ENCODE measurements at regions not wholly inside any gene's neighbourhood (a gene's known extent, or its start where the extent isn't known, plus 50 kb on each side); places are given as distances from the start of the nearest gene placed in this dataset.

GRCh38 chr4:166293556-166293955 is 420.5 kb downstream of the TLL1 start:
- Mint-ChIP-seq H3K4me1 (ENCODE audit: low read depth, unreplicated experiment) (no peaks in the 10 kb centered on the region), H3K27me3 (ENCODE audit: insufficient read depth, unreplicated experiment) (no peaks in the 10 kb centered on the region), H3K4me3 (ENCODE audit: unreplicated experiment) (no peak overlapping the region), H3K36me3 (ENCODE audit: insufficient read depth, unreplicated experiment) (no peaks in the 10 kb centered on the region), H3K9me3 (ENCODE audit: unreplicated experiment) (no peaks in the 10 kb centered on the region), H3K27ac (ENCODE audit: unreplicated experiment) (no peak overlapping the region)
- H3K4me1 ChIP-seq, result no peaks in the 10 kb centered on the region
- H3K4me3 ChIP-seq (ENCODE audit: low read depth, low read length), result no peak overlapping the region
- no TSS peak for BruUV-seq (replicated peaks)
- H3K36me3 ChIP-seq (ENCODE audit: control insufficient read depth, insufficient read depth, low read length), result no peaks in the 10 kb centered on the region
- ChIA-PET POLR2A (no interaction called here), CTCF (no interaction called here)
- no peaks in the 10 kb centered on the region for H3K27me3 ChIP-seq (replicated peaks; ENCODE audit: control insufficient read depth, insufficient read depth, low read length)
- H3K9me3 ChIP-seq, result no peaks in the 10 kb centered on the region
- intact Hi-C loops (cut with micrococcal nuclease; ENCODE audit: unreplicated experiment), result no loop called here
- no peak for DNase-seq
- TF ChIP-seq, protein P1, sequence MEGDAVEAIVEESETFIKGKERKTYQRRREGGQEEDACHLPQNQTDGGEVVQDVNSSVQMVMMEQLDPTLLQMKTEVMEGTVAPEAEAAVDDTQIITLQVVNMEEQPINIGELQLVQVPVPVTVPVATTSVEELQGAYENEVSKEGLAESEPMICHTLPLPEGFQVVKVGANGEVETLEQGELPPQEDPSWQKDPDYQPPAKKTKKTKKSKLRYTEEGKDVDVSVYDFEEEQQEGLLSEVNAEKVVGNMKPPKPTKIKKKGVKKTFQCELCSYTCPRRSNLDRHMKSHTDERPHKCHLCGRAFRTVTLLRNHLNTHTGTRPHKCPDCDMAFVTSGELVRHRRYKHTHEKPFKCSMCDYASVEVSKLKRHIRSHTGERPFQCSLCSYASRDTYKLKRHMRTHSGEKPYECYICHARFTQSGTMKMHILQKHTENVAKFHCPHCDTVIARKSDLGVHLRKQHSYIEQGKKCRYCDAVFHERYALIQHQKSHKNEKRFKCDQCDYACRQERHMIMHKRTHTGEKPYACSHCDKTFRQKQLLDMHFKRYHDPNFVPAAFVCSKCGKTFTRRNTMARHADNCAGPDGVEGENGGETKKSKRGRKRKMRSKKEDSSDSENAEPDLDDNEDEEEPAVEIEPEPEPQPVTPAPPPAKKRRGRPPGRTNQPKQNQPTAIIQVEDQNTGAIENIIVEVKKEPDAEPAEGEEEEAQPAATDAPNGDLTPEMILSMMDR (IDR thresholded peaks at IDR 0.05; ENCODE audit: insufficient read depth in 1 of 2, low read depth in 1 of 2, low read length in 1 of 2, severe bottlenecking in 1 of 2, unreplicated experiment in 1 of 2), result no peak

- POLR2A ChIA-PET, result no interaction called here
- Mint-ChIP-seq H3K36me3 (ENCODE audit: insufficient read depth, unreplicated experiment) (no peaks in the 10 kb centered on the region), H3K9me3 (ENCODE audit: unreplicated experiment) (no peaks in the 10 kb centered on the region), H3K27ac (ENCODE audit: unreplicated experiment) (no peak overlapping the region), H3K4me1 (ENCODE audit: low read depth, unreplicated experiment) (no peaks in the 10 kb centered on the region), H3K4me3 (ENCODE audit: unreplicated experiment) (no peak overlapping the region), H3K27me3 (ENCODE audit: insufficient read depth, unreplicated experiment) (peaks cover 3% of the 10 kb centered on the region)
- TF ChIP-seq, protein P1 (IDR thresholded peaks at IDR 0.05; ENCODE audit: insufficient read depth in 1 of 2, low read depth in 1 of 2, low read length in 1 of 2, severe bottlenecking in 1 of 2, unreplicated experiment in 1 of 2), result no peak
- Histone ChIP-seq H3K4me3 (ENCODE audit: low read depth, low read length) (no peak overlapping the region), H3K27me3 (replicated peaks; ENCODE audit: control insufficient read depth, insufficient read depth, low read length) (no peaks in the 10 kb centered on the region), H3K36me3 (ENCODE audit: control insufficient read depth, insufficient read depth, low read length) (no peaks in the 10 kb centered on the region), H3K4me1 (no peaks in the 10 kb centered on the region), H3K9me3 (no peaks in the 10 kb centered on the region)
- DNase-seq, result no peak
- CTCF ChIA-PET, result no interaction called here
- intact Hi-C loops (cut with micrococcal nuclease; ENCODE audit: unreplicated experiment), result no loop called here
- BruUV-seq (replicated peaks), result no TSS peak
These were observed 428.2 kb downstream of the TLL1 start for GRCh38 chr4:166301266-166301665.

GRCh38 chr4:166308647-166309046 is 435.6 kb downstream of the TLL1 start:
- POLR2A ChIA-PET, result no interaction called here

More at GRCh38 chr4:166308647-166309046, 435.6 kb downstream of the TLL1 start:
- no peaks in the 10 kb centered on the region for H3K9me3 ChIP-seq
- no peaks in the 10 kb centered on the region for H3K36me3 ChIP-seq (ENCODE audit: control insufficient read depth, insufficient read depth, low read length)
- BruUV-seq (replicated peaks), result no TSS peak
- TF ChIP-seq, protein P1 (IDR thresholded peaks at IDR 0.05; ENCODE audit: insufficient read depth in 1 of 2, low read depth in 1 of 2, low read length in 1 of 2, severe bottlenecking in 1 of 2, unreplicated experiment in 1 of 2), result no peak
- no peaks in the 10 kb centered on the region for H3K4me1 Mint-ChIP-seq (ENCODE audit: low read depth, unreplicated experiment)
- H3K36me3 Mint-ChIP-seq (ENCODE audit: insufficient read depth, unreplicated experiment), result no peaks in the 10 kb centered on the region
- intact Hi-C loops (cut with micrococcal nuclease; ENCODE audit: unreplicated experiment), result no loop called here
- no peak for DNase-seq
- no peaks in the 10 kb centered on the region for H3K4me1 ChIP-seq
- H3K4me3 ChIP-seq (ENCODE audit: low read depth, low read length), result no peak overlapping the region
- H3K27me3 Mint-ChIP-seq (ENCODE audit: insufficient read depth, unreplicated experiment), result peaks cover 6% of the 10 kb centered on the region
- H3K4me3 Mint-ChIP-seq (ENCODE audit: unreplicated experiment), result no peak overlapping the region
- no peak overlapping the region for H3K27ac Mint-ChIP-seq (ENCODE audit: unreplicated experiment)
- CTCF ChIA-PET, result no interaction called here
- H3K27me3 ChIP-seq (replicated peaks; ENCODE audit: control insufficient read depth, insufficient read depth, low read length), result no peaks in the 10 kb centered on the region
- H3K9me3 Mint-ChIP-seq (ENCODE audit: unreplicated experiment), result no peaks in the 10 kb centered on the region
